NCI-H526 (cell line): ENCODE measurements at regions not wholly inside any gene's neighbourhood (a gene's known extent, or its start where the extent isn't known, plus 50 kb on each side); places are given as distances from the start of the nearest gene placed in this dataset.
"Not testable (repeated sequence)": the region's sequence is repeated elsewhere in the genome, so short reads cannot be mapped to it uniquely, and the experiment has no call there.

Experiments
- DNase-seq, 2 experiments: peaks; one replicate each; lab custom pipeline; 2025; lab: John Stamatoyannopoulos, UW

GRCh38 chr2:34199971-34200370 lies 600.9 kb upstream of the FAM98A start:
- DNase-seq, result no peak

GRCh38 chr2:34193164-34193563 lies 594.1 kb upstream of the FAM98A start:
- no peak for DNase-seq

DNA sequence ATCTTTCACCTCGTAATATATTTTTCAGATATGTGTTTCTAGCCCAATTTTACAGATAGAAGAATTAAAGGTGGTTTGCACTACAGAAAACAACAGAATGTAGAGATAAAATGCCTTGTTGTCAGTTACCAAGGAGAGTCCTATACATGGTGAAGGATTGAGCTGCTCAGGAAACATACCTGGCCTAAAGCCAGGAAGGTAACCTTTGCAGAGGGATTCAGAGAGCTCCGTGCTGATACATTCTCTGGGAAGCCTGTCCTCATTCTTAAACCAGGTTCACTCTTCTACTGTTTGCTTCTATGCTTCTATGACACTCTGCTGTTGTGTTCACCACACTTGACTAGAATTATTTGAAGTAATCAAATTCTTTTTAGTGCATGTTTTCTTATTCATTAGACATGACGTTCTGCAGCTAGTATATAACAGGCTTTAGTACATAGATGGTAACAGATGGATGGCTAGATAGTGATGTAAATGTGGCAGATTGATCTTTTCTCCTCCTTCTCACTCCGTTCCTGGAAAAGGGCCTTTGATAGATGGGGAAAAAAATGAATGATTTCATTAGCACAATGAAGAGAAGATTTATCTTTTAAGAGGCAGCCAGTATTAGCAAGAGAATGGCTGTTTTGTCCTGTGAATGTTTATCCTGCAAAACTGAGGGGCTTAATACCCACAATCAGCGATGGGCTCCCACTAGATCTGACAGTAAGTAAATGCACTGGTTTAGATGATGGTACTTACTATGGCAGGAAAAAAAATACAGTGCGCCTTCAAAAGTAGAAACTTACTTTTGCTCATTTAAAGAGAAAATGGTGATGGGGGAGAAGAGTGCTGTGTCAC lies 589.6 kb upstream of the FAM98A start:
- no peak for DNase-seq

DNA sequence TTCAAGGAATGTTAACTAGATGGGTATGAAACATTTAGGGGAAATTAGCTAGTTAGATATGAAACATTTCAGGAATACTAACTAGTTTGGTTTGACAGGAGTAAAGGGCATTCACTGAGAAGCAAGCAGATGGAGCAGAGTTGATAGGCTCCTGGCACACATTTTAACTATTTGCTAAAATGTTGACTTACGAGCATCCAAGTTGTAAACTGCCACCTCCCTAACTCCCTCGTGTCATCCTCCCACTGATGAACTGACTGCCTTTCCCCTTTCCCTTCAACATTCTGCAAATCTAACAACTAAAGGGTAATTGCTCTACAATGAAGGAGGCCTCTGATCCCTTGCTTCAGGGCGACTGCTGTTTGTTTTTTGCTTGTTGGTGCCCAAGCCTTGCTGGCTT lies 580.4 kb upstream of the FAM98A start:
- DNase-seq, result no peak

DNA sequence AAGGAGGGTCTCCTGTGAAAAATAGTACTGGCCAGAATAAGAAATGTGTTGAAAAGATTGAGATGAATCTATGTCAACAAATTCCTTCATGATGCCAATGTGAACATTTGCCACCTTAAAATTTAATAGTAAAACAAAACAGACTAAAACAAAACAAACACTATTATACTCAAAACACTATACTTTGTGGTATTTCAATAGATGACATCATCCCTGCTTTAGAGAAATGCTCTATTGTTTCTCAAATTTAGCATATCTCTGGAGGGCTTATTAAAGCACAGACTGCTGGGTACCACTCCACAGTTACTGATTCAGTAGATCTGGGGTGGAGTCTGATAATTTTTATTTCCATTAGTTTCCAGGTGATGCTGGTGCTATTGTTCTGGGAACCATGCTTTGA lies 579.4 kb upstream of the FAM98A start:
- no peak for DNase-seq

GRCh38 chr2:34176693-34177092 lies 577.6 kb upstream of the FAM98A start:
- DNase-seq, result no peak

DNA sequence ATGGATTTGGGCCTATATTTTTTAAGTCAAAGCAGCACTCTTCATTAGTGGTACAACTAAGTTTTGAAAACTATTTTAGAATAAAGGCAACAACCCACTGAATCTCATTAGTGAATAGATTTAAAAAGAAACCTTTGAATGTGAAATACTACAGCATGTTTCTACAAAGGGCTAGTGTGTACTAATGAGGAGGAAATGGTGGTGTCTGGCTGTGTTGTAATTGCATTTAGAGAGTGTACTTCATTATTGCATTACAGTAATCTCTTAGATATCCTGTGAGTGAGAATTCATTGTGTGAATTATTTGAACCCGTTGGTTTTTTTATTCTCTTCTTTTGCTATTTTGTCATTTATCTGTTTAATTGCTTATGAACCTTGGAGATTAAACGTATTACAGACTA lies 575.4 kb upstream of the FAM98A start:
- DNase-seq, result no peak

GRCh38 chr2:34162231-34162630 lies 563.1 kb upstream of the FAM98A start:
- no peak for DNase-seq

DNA sequence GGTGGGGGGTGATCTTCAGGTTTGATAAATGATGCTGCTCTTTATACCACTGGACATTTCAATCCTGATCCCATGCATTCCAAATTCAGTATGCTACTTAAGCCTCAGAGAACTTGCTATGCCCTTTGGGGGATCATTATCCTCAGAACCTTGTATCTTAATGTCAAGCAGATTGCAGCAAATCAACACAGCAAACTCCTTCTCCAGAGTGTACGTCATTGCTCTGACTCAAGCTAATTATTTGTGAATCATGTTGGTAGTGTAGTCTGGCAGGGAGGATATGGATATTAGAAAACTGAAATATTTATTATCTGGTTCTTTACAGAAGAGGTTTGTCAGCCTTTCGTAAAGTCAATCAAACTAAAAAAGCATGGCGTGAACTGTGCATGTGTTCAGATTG lies 562.5 kb upstream of the FAM98A start:
- no peak for DNase-seq

DNA sequence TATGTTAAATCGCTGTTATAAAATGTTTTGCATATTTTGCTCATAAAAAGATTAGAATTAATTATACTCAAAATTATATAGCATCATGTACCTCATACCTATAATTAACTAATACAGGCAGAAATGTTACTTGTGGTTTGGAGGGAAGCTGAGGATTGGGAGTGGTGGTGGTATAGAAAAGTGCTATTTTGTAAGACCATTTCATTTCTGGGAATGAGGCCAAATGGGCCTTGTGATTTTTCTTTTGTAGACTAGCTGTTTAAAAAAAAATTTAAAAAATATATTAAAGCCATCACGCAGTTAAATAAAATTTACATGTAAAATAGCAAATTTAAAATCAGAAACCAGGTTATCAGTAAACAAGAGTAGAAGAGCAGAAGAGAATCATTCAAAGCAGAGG lies 560.8 kb upstream of the FAM98A start:
- no peak for DNase-seq

DNA sequence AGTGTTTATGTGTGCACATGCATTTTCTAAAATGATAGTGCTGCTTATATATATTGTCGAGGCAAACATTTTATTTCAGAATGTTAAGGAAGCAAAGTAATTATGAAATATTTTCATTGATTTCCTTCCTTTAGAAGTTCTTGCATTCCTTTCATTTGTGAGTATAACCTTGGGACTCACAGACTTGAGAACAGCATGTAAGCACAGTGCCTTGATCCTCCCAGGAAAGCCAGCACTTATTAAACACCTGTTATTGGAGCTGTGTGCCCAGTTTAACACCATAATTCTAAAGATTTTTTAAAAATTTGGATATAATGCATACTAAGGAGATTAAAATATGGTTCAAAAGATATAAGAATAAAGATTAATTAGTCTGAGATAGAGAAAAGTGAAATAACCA lies 554.4 kb upstream of the FAM98A start:
- no peak for DNase-seq

DNA sequence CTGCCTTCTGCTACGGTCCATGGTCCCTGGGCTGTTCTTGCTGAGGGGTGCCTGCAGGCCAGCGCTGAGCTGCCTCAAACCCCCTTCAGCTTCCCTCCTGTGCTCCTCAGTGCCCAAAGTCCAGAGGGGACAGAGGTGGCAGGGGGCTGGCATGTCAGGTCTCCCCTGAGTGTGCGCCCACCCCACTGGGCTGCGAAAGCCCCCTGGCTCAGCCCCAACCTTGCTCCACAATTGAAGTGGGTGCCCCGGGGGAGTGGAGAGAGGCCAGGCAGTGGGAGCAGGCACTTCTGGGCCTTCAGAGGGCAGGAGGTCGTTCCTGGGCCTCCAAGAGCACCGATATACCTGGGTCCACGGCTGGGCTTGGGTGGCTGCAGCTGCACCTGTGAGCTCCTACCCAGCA lies 548.7 kb upstream of the FAM98A start:
- no peak for DNase-seq

- DNase-seq, result no peak
Measured at GRCh38 chr2:34143149-34143548, 544.0 kb upstream of the FAM98A start.

GRCh38 chr2:34142531-34143008 lies 543.5 kb upstream of the FAM98A start:
- DNase-seq, result not testable (repeated sequence)

- not testable (repeated sequence) for DNase-seq
Measured at GRCh38 chr2:34133065-34133464, 534.0 kb upstream of the FAM98A start.

DNA sequence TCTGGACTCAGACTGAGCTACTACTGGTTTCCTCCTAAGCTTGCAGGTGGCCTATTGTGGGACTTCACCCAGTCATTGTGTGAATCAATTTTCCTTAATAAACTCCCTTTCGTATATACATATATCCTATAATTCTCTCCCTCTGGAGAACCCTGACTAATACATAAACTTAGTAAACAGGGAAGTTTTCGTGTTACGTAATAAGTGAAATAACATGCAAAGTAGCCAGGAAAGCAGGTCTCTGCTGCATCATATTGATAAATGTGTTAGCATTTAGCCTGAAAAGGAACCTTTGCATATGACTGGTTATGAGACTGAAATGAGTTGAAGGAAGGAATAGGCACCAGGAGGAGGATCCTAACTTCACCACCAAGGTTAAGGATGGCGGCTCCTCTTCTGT lies 527.2 kb upstream of the FAM98A start:
- DNase-seq, result no peak

DNA sequence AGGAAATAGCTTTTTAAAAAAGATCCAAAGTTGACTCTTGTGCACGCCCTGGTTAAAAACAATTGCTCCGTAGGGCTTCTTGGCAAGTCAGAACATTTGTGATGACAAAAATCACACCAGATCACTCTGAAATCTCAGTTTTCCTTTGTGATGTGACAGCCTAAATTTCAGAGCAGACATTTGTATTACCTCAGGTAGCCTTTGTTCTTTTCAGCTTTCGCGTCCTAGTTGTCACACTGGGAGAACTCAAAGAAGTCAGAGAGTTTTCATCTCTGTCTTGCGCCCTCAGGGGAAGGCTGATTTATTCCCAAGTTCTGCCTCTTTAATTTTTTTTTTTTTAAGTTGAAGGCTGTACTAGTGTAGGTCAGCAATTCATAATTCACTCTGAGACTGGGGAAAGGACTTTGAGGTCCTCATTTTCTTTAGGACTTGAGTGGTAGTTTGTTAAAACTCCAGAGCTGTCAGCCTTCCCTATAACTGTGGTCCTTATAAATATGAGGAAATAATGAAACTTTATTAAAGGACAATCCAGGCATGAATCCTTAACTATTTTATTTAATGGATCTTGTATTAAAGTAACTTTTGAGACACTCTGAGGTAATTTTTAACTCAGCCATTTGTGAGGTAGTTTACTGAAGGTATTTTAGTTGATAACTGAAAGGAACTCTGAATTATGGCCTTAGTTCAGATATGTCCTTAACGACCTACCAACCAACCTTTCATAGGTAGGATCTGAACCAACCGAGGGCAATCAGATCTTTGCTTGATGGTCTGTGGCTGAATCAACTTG lies 525.1 kb upstream of the FAM98A start:
- no peak for DNase-seq

DNA sequence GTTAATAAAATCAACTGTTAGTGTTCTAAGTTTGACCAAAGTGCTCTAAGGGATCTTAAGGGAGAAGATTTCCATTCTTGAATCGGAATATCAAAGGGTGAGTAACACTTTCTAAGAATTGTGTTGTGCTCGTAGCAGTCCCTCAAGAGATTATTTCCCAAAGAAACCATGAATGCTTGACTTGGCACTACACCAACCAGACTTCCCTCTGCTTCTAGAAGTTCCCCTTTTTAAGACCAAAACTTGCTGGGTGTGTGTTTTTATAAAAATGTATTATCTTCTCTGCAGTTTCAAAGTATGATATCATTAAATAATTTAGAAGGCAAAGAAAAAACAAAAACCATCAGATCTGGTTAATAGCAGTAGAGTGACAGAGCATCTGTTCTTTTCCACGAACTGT lies 522.0 kb upstream of the FAM98A start:
- no peak for DNase-seq

DNA sequence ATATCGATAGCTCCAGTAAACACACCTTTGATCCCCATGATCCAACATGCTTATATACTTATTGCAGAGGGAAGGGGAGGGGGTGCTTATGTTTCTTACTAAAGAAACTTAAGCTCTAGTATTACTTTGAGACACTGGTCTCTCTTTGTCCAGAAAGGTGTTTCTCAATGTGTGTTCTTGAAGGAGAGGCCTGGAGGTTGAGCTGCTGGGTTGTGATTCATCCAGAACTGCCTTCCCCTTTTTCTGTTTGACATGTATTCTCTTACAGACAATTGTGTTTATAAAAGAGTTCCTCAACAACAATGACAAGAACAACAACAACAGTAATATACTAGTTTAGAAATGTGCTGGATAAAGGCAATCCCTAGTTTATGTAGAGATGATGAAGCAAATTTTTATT lies 516.0 kb upstream of the FAM98A start:
- DNase-seq, result no peak

DNA sequence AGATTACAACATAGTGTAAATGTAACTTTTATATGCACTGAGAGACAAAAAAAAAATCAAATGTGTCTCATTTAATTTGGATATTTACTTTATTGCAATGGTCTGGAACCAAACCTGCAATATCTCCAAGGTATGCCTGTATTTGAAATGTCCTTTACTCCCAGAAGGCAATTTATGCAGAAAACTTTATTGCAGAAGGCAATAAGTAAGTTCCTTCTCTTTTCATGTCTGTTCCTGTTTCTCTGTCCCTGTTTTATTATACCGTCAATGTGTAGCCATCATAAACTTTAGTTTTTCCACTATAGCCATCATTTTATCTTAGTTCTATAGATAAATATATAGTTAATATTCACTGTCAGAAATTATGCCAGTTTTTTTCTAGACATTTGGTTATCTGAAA lies 513.1 kb upstream of the FAM98A start:
- no peak for DNase-seq

DNA sequence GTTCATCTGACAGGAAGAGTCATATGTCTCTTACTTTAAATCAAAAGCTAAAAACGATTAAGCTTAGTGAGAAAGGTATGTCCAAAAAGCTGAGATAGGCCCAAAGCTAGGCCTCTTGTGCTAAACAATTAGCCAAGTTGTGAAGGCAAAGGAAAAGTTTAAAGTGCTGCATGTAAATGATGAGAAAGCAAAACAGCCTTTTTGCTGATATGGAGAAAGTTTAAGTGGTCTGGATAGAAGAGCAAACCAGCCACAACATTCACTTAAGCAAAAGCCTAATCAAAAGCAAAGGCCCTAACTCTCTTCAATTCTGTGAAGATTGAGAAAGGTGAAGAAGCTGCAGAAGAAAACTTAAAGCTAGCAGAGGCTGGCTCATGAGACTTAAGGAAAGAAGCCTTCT lies 511.3 kb upstream of the FAM98A start:
- DNase-seq, result no peak

DNA sequence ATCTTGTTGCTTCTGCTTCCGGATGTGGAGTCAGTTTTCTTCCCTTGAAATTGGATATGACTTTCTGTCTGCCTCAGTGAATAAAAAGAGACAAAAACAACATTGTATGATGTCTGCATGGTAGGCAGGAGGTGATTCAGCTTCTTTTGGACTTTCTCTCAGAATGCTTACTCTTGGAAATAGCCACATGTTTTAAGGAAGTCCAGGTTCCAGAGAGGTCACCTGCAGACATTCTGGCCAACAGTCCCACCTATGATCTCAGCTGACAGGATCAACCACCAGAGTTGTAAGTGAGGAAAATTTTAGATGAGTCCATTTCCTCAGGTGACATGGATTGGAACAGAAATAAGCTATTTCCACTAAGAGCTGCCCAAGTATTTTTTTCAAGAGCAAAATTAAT lies 508.7 kb upstream of the FAM98A start:
- DNase-seq, result no peak

GRCh38 chr2:34105006-34105767 lies 506.1 kb upstream of the FAM98A start:
- no peak for DNase-seq
